Mesenchymal stem cell (in vitro differentiated cells and primary cell): ENCODE measurements at regions not wholly inside any gene's neighbourhood (a gene's known extent, or its start where the extent isn't known, plus 50 kb on each side); places are given as distances from the start of the nearest gene placed in this dataset.
A peak's percentile ranks its signal among the peaks of the same experiment; 100 is the strongest.

Experiments used
- DNase-seq: peaks from one replicate; pipeline ENCODE4 v3.0.0-alpha.2; 2013
- H2AFZ ChIP-seq: one replicate; pipeline ENCODE4 v1.6.1; 2013; ENCODE audit warnings: low read depth, mild to moderate bottlenecking, control low read depth, inconsistent platforms, low read length, moderate library complexity
- H2AK5ac ChIP-seq: 2 replicates; pipeline ENCODE4 v1.6.1; 2013; ENCODE audit warnings: low read length, moderate library complexity, mild to moderate bottlenecking, inconsistent platforms; ENCODE audit not compliant: severe bottlenecking
- H2BK120ac ChIP-seq: one replicate; pipeline ENCODE4 v1.6.1; 2013; ENCODE audit warnings: low read depth, mild to moderate bottlenecking, inconsistent platforms, low read length, moderate library complexity
- H2BK12ac ChIP-seq, 2 experiments: one replicate each; pipeline ENCODE4 v1.6.1; 2013; ENCODE audit warnings: inconsistent platforms in 2 of 2, low read length in 2 of 2, mild to moderate bottlenecking in 2 of 2, moderate library complexity in 2 of 2, control low read depth in 1 of 2
- H2BK15ac ChIP-seq: one replicate; pipeline ENCODE4 v1.6.1; 2013; ENCODE audit warnings: mild to moderate bottlenecking, low read depth, inconsistent platforms; ENCODE audit not compliant: poor library complexity, severe bottlenecking
- H2BK5ac ChIP-seq: 2 replicates; pipeline ENCODE4 v1.6.1; 2013; ENCODE audit warnings: low read depth, mild to moderate bottlenecking, low read length, control low read depth, inconsistent platforms; ENCODE audit not compliant: poor library complexity, severe bottlenecking
- H3K14ac ChIP-seq, 2 experiments: one replicate each; pipeline ENCODE4 v1.6.1; 2013; ENCODE audit warnings: inconsistent platforms in 2 of 2, low read length in 2 of 2, control low read depth in 1 of 2, mild to moderate bottlenecking in 1 of 2, moderate library complexity in 1 of 2
- H3K18ac ChIP-seq, 2 experiments: one replicate each; pipeline ENCODE4 v1.6.1; 2013; ENCODE audit warnings: inconsistent platforms in 2 of 2, low read length in 2 of 2, control low read depth in 1 of 2, low read depth in 1 of 2, mild to moderate bottlenecking in 1 of 2
- H3K23ac ChIP-seq, 2 experiments: one replicate each; pipeline ENCODE4 v1.6.1; 2013; ENCODE audit warnings: inconsistent platforms in 2 of 2, low read length in 2 of 2, mild to moderate bottlenecking in 2 of 2, moderate library complexity in 2 of 2, control low read depth in 1 of 2
- H3K27ac ChIP-seq: 2 replicates; pipeline ENCODE4 v1.5.1; 2013; ENCODE audit warnings: mild to moderate bottlenecking, moderate library complexity, low read length, control low read depth, inconsistent platforms; ENCODE audit not compliant: poor library complexity, severe bottlenecking
- H3K27me3 ChIP-seq, 2 experiments: 2 replicates each; pipeline versions ENCODE4 v1.6.1 to v1.7.0; 2013; ENCODE audit warnings: low read length in 2 of 2, mild to moderate bottlenecking in 2 of 2, moderate library complexity in 2 of 2, control low read depth in 1 of 2, inconsistent platforms in 1 of 2; ENCODE audit not compliant: control insufficient read depth in 1 of 2, insufficient read depth in 1 of 2
- H3K36me3 ChIP-seq, 2 experiments: 2 replicates each; pipeline versions ENCODE4 v1.6.1 to v1.7.0; 2013; ENCODE audit warnings: low read length in 2 of 2, control low read depth in 1 of 2, inconsistent platforms in 1 of 2, low read depth in 1 of 2, mild to moderate bottlenecking in 1 of 2; ENCODE audit not compliant: insufficient read depth in 2 of 2, control insufficient read depth in 1 of 2
- H3K4ac ChIP-seq, 2 experiments: one replicate each; pipeline ENCODE4 v1.6.1; 2013; ENCODE audit warnings: inconsistent platforms in 2 of 2, low read length in 2 of 2, mild to moderate bottlenecking in 2 of 2, moderate library complexity in 2 of 2, control low read depth in 1 of 2, low read depth in 1 of 2
- H3K4me1 ChIP-seq: 2 replicates; pipeline ENCODE4 v1.6.1; 2013; ENCODE audit warnings: low read depth, low read length, control low read depth; ENCODE audit not compliant: control insufficient read depth, insufficient read depth
- H3K4me2 ChIP-seq: 2 replicates; pipeline ENCODE4 v1.6.1; 2013; ENCODE audit warnings: low read length, mild to moderate bottlenecking, inconsistent platforms; ENCODE audit not compliant: poor library complexity, severe bottlenecking
- H3K4me3 ChIP-seq, 2 experiments: 2 replicates each; pipeline versions ENCODE4 v1.5.1 to v1.7.0; 2013; ENCODE audit warnings: low read length in 2 of 2, mild to moderate bottlenecking in 2 of 2, control low read depth in 1 of 2, low read depth in 1 of 2; ENCODE audit not compliant: insufficient read depth in 1 of 2
- H3K79me1 ChIP-seq: replicated peaks from 2 replicates; pipeline ENCODE4 v1.6.1; 2013; ENCODE audit warnings: mild to moderate bottlenecking, control low read depth, low read length, inconsistent platforms; ENCODE audit not compliant: poor library complexity, severe bottlenecking
- H3K9ac ChIP-seq: 2 replicates; pipeline ENCODE4 v1.7.0; 2013; ENCODE audit warnings: mild to moderate bottlenecking, low read length, moderate library complexity
- H3K9me3 ChIP-seq: 2 replicates; pipeline ENCODE4 v1.7.0; 2013; ENCODE audit warnings: mild to moderate bottlenecking, low read length; ENCODE audit not compliant: control insufficient read depth
- H4K8ac ChIP-seq: one replicate; pipeline ENCODE4 v1.6.1; 2013; ENCODE audit warnings: inconsistent platforms, mild to moderate bottlenecking, low read length, moderate library complexity
- H4K91ac ChIP-seq: one replicate; pipeline ENCODE4 v1.6.1; 2013; ENCODE audit warnings: mild to moderate bottlenecking, low read length, inconsistent platforms
- WGBS: methylation state at CpG from one replicate; pipeline ENCODE4 v1.1.7; 2013; ENCODE audit warnings: mixed read lengths; 5-methylcytosine and 5-hydroxymethylcytosine counted together

GRCh38 chr4:187073820-187074219 is 350.2 kb upstream of the FAT1 start:
- Histone ChIP-seq H3K36me3 (no peaks in the 10 kb centered on the region), H2BK12ac (no peak overlapping the region), H3K9ac (no peak overlapping the region), H3K9me3 (no peaks in the 10 kb centered on the region), H4K8ac (no peak overlapping the region), H3K27me3 (no peaks in the 10 kb centered on the region), H3K4ac (no peak overlapping the region), H3K18ac (no peak overlapping the region), H3K14ac (peak overlapping the region in 1 of 2 experiments; percentile 35), H3K27ac (no peak overlapping the region), H3K4me2 (no peak overlapping the region), H3K79me1 (no peaks in the 10 kb centered on the region), H2AK5ac (no peak overlapping the region), H2BK15ac (no peak overlapping the region), H3K4me3 (no peak overlapping the region), H2BK120ac (no peak overlapping the region), H2AFZ (no peak overlapping the region), H3K23ac (no peak overlapping the region), H3K4me1 (no peaks in the 10 kb centered on the region), H2BK5ac (no peak overlapping the region), H4K91ac (no peak overlapping the region)
- WGBS: 86% methylated on average over 7 of the region's 7 CpGs
- DNase-seq: no peak

- no peak for DNase-seq
- Histone ChIP-seq H3K9ac (no peak overlapping the region), H3K27me3 (no peaks in the 10 kb centered on the region), H3K27ac (no peak overlapping the region), H4K8ac (no peak overlapping the region), H3K14ac (no peak overlapping the region), H3K23ac (no peak overlapping the region), H2BK120ac (no peak overlapping the region), H3K9me3 (no peaks in the 10 kb centered on the region), H3K4ac (no peak overlapping the region), H2AK5ac (no peak overlapping the region), H2BK15ac (no peak overlapping the region), H3K18ac (no peak overlapping the region), H3K36me3 (no peaks in the 10 kb centered on the region), H2AFZ (no peak overlapping the region), H3K4me3 (no peak overlapping the region), H3K4me1 (no peaks in the 10 kb centered on the region), H2BK5ac (no peak overlapping the region), H4K91ac (no peak overlapping the region), H3K4me2 (no peak overlapping the region), H2BK12ac (no peak overlapping the region), H3K79me1 (no peaks in the 10 kb centered on the region)
- 98% methylated on average over 2 of the region's 4 CpGs for WGBS
These were observed 351.9 kb upstream of the FAT1 start for GRCh38 chr4:187075514-187075913.

- Histone ChIP-seq H3K4me2 (no peak overlapping the region), H3K18ac (no peak overlapping the region), H4K8ac (peak overlapping the region; percentile 41), H3K9me3 (no peaks in the 10 kb centered on the region), H2BK12ac (no peak overlapping the region), H3K27ac (no peak overlapping the region), H3K9ac (no peak overlapping the region), H2BK15ac (no peak overlapping the region), H3K27me3 (no peaks in the 10 kb centered on the region), H3K79me1 (no peaks in the 10 kb centered on the region), H3K14ac (no peak overlapping the region), H2BK5ac (no peak overlapping the region), H3K23ac (no peak overlapping the region), H3K4me3 (no peak overlapping the region), H3K4me1 (no peaks in the 10 kb centered on the region), H2BK120ac (no peak overlapping the region), H3K36me3 (no peaks in the 10 kb centered on the region), H4K91ac (no peak overlapping the region), H2AFZ (no peak overlapping the region), H3K4ac (no peak overlapping the region), H2AK5ac (no peak overlapping the region)
- 52% methylated on average over 7 of the region's 12 CpGs for whole genome bisulfite sequencing
- no peak for DNase-seq
These were observed 354.2 kb upstream of the FAT1 start for GRCh38 chr4:187077744-187078401.

- Histone ChIP-seq H2AK5ac (no peak overlapping the region), H3K27ac (no peak overlapping the region), H2BK12ac (no peak overlapping the region), H3K4ac (no peak overlapping the region), H3K9ac (no peak overlapping the region), H4K8ac (no peak overlapping the region), H3K27me3 (no peaks in the 10 kb centered on the region), H3K4me1 (no peaks in the 10 kb centered on the region), H3K23ac (no peak overlapping the region), H2BK120ac (no peak overlapping the region), H2AFZ (no peak overlapping the region), H2BK15ac (no peak overlapping the region), H3K4me2 (no peak overlapping the region), H3K14ac (peak overlapping the region in 1 of 2 experiments; percentile 71), H3K36me3 (no peaks in the 10 kb centered on the region), H3K79me1 (no peaks in the 10 kb centered on the region), H2BK5ac (no peak overlapping the region), H3K4me3 (no peak overlapping the region), H4K91ac (no peak overlapping the region), H3K18ac (no peak overlapping the region), H3K9me3 (no peaks in the 10 kb centered on the region)
- WGBS: 71% methylated on average over 2 of the region's 4 CpGs
- DNase-seq: peak; percentile 17
These were observed 361.0 kb upstream of the FAT1 start for GRCh38 chr4:187084701-187085100.
